Neuronal stem cell (in vitro differentiated cells): ENCODE measurements at regions not wholly inside any gene's neighbourhood (a gene's known extent, or its start where the extent isn't known, plus 50 kb on each side); places are given as distances from the start of the nearest gene placed in this dataset.
A peak's percentile ranks its signal among the peaks of the same experiment; 100 is the strongest.

Source experiments
- DNase-seq: peaks from one replicate; pipeline ENCODE4 v3.0.0-alpha.2; 2013; ENCODE audit warnings: low spot score
- H2AFZ ChIP-seq: one replicate; pipeline ENCODE4 v1.6.1; 2013; ENCODE audit warnings: mild to moderate bottlenecking, low read length, inconsistent platforms
- H2AK5ac ChIP-seq: 2 replicates; pipeline ENCODE4 v1.6.1; 2013; ENCODE audit warnings: low read depth, mild to moderate bottlenecking, inconsistent platforms, low read length, moderate library complexity, mixed read lengths
- H2BK120ac ChIP-seq: 2 replicates; pipeline ENCODE4 v1.6.1; 2013; ENCODE audit warnings: low read depth, mild to moderate bottlenecking, inconsistent platforms, low read length, moderate library complexity, mixed read lengths
- H2BK12ac ChIP-seq: one replicate; pipeline ENCODE4 v1.6.1; 2013; ENCODE audit warnings: low read length, inconsistent platforms
- H2BK15ac ChIP-seq: 2 replicates; pipeline ENCODE4 v1.6.1; 2013; ENCODE audit warnings: mild to moderate bottlenecking, low read length, inconsistent platforms, mixed read lengths
- H2BK5ac ChIP-seq: one replicate; pipeline ENCODE4 v1.6.1; 2013; ENCODE audit warnings: inconsistent platforms, mild to moderate bottlenecking, low read length, moderate library complexity
- H3K14ac ChIP-seq: one replicate; pipeline ENCODE4 v1.6.1; 2013; ENCODE audit warnings: low read length, inconsistent platforms
- H3K18ac ChIP-seq: 2 replicates; pipeline ENCODE4 v1.6.1; 2013; ENCODE audit warnings: low read length, inconsistent platforms
- H3K23ac ChIP-seq: 2 replicates; pipeline ENCODE4 v1.6.1; 2013; ENCODE audit warnings: low read depth, mild to moderate bottlenecking, mixed read lengths, low read length, inconsistent platforms; ENCODE audit not compliant: poor library complexity
- H3K27ac ChIP-seq: replicated peaks from 3 replicates; pipeline ENCODE4 v1.5.1; 2013; ENCODE audit warnings: low read length, inconsistent platforms
- H3K27me3 ChIP-seq, 3 experiments: 2 replicates each; pipeline ENCODE4 v1.6.1; 2013; ENCODE audit warnings: low read length in 3 of 3, mild to moderate bottlenecking in 2 of 3, inconsistent platforms in 1 of 3, low read depth in 1 of 3, mixed read lengths in 1 of 3, moderate library complexity in 1 of 3; ENCODE audit not compliant: control insufficient read depth in 3 of 3, insufficient read depth in 3 of 3
- H3K36me3 ChIP-seq, 2 donors: replicated peaks in 1 of 2; 2 replicates each; pipeline ENCODE4 v1.6.1; 2013; ENCODE audit warnings: low read length in 2 of 2; ENCODE audit not compliant: control insufficient read depth in 2 of 2, insufficient read depth in 2 of 2
- H3K4ac ChIP-seq: 2 replicates; pipeline ENCODE4 v1.6.1; 2013; ENCODE audit warnings: inconsistent platforms, mild to moderate bottlenecking, low read length, moderate library complexity
- H3K4me1 ChIP-seq, 2 donors: 1 replicate in 1 of 2; 2 replicates in 1 of 2; pipeline ENCODE4 v1.6.1; 2013; ENCODE audit warnings: low read length in 2 of 2, low read depth in 1 of 2; ENCODE audit not compliant: control insufficient read depth in 2 of 2, insufficient read depth in 1 of 2
- H3K4me2 ChIP-seq: one replicate; pipeline ENCODE4 v1.6.1; 2013; ENCODE audit warnings: mild to moderate bottlenecking, low read length, inconsistent platforms; ENCODE audit not compliant: insufficient read depth, poor library complexity, severe bottlenecking
- H3K4me3 ChIP-seq, 2 donors: 2 replicates each; pipeline ENCODE4 v1.5.1; 2013; ENCODE audit warnings: low read length in 2 of 2, mild to moderate bottlenecking in 2 of 2, inconsistent platforms in 1 of 2, moderate library complexity in 1 of 2
- H3K79me1 ChIP-seq: one replicate; pipeline ENCODE4 v1.6.1; 2013; ENCODE audit warnings: low read depth, mild to moderate bottlenecking, inconsistent platforms, low read length, moderate library complexity
- H3K9ac ChIP-seq: one replicate; pipeline ENCODE4 v1.6.1; 2013; ENCODE audit warnings: mild to moderate bottlenecking, low read depth, low read length, inconsistent platforms; ENCODE audit not compliant: poor library complexity
- H3K9me3 ChIP-seq, 2 donors: replicated peaks in 1 of 2; 2 replicates each; pipeline versions ENCODE3 to v1.6.1; 2013; ENCODE audit warnings: low read length in 2 of 2, mild to moderate bottlenecking in 2 of 2, inconsistent platforms in 1 of 2, low read depth in 1 of 2, mixed read lengths in 1 of 2, moderate library complexity in 1 of 2; ENCODE audit not compliant: control insufficient read depth in 2 of 2, insufficient read depth in 1 of 2
- H4K8ac ChIP-seq: one replicate; pipeline ENCODE4 v1.6.1; 2013; ENCODE audit warnings: low read depth, mild to moderate bottlenecking, inconsistent platforms, low read length, moderate library complexity
- H4K91ac ChIP-seq: one replicate; pipeline ENCODE4 v1.6.1; 2013; ENCODE audit warnings: low read length, low read depth, mild to moderate bottlenecking, inconsistent platforms; ENCODE audit not compliant: poor library complexity
- WGBS, 2 donors: extraction: QIAGEN DNeasy Blood & Tissue Kit; methylation state at CpG; one replicate each; pipeline ENCODE4 v1.1.7; 2013; ENCODE audit warnings: missing lambda C conversion rate in 2 of 2, mixed read lengths in 1 of 2; ENCODE audit not compliant: insufficient read length in 2 of 2, insufficient replicate concordance in 1 of 2; ENCODE audit errors: extremely low coverage in 2 of 2; 5-methylcytosine and 5-hydroxymethylcytosine counted together

DNA sequence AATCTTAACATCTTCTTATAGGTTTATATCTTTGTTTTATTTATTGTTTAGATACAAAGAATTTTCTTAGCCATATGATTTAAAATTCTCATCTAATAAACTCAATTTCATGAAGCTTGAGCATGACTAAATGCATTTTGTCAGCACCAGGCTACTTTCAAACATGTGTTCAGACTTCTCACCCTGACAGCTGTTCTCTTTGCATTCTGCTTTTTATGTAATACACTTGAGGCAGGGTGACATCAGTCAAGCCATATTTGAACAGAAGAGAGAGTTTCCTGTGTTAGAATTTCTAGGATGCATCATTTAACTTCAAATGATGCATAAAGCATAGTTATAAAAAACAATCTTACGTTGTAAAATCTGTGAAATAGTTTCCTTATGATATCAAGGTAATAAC, 1295.1 kb upstream of the PCDH20 start:
- H3K14ac ChIP-seq = no peak overlapping the region
- no peak overlapping the region for H2BK15ac ChIP-seq
- no peak overlapping the region for H2AFZ ChIP-seq
- H3K9ac ChIP-seq = no peak overlapping the region
- no peak overlapping the region for H3K4ac ChIP-seq
- H2AK5ac ChIP-seq = no peak overlapping the region
- no peak overlapping the region for H2BK120ac ChIP-seq
- H3K27ac ChIP-seq = no peak overlapping the region
- H3K4me1 ChIP-seq = peaks cover 0 to 4% of the 10 kb centered on the region in 2 donors
- no peak overlapping the region for H3K18ac ChIP-seq
- H3K23ac ChIP-seq = no peak overlapping the region
- no CpG with 5 or more reads among the region's 1 CpG for WGBS, 2 donors
- no peak overlapping the region for H4K91ac ChIP-seq
- H3K27me3 ChIP-seq = no peaks in the 10 kb centered on the region
- no peak overlapping the region for H3K4me2 ChIP-seq
- no peak overlapping the region for H3K4me3 ChIP-seq
- no peaks in the 10 kb centered on the region for H3K9me3 ChIP-seq
- no peak for DNase-seq
- H3K36me3 ChIP-seq = no peaks in the 10 kb centered on the region
- no peak overlapping the region for H4K8ac ChIP-seq
- H3K79me1 ChIP-seq = no peaks in the 10 kb centered on the region
- no peak overlapping the region for H2BK5ac ChIP-seq
- H2BK12ac ChIP-seq = no peak overlapping the region

DNA sequence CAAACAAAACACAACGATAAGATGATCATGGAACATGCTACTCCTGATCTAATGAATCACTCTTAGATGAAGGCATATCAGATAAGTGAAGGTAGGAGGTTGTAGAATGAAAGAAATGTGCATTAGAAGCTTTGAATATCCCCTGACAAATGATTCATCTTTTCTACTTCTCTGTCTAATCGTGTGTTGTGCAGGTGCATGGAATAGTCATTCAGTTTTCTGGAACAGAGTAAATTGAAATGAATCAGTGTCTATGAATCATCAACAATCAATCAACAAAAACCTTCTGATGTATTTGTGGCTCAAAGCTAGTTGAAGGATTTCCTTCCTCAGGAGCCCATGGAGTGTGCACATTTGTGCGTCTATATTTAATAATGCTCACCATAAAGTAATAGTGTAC, 1290.4 kb upstream of the PCDH20 start:
- Histone ChIP-seq H3K9ac (no peak overlapping the region), H3K4ac (no peak overlapping the region), H2AFZ (no peak overlapping the region), H4K8ac (no peak overlapping the region), H3K18ac (no peak overlapping the region), H2AK5ac (no peak overlapping the region), H3K9me3 (no peaks in the 10 kb centered on the region), H3K27ac (no peak overlapping the region), H2BK120ac (no peak overlapping the region), H2BK5ac (no peak overlapping the region), H3K4me1 (no peaks in the 10 kb centered on the region), H2BK12ac (no peak overlapping the region), H4K91ac (no peak overlapping the region), H3K4me2 (no peak overlapping the region), H3K4me3 (no peak overlapping the region), H3K36me3 (no peaks in the 10 kb centered on the region), H3K27me3 (no peaks in the 10 kb centered on the region), H2BK15ac (no peak overlapping the region), H3K79me1 (no peaks in the 10 kb centered on the region), H3K14ac (no peak overlapping the region), H3K23ac (no peak overlapping the region)
- DNase-seq = no peak
- WGBS, 2 donors = no CpG with 5 or more reads among the region's 3 CpGs

DNA sequence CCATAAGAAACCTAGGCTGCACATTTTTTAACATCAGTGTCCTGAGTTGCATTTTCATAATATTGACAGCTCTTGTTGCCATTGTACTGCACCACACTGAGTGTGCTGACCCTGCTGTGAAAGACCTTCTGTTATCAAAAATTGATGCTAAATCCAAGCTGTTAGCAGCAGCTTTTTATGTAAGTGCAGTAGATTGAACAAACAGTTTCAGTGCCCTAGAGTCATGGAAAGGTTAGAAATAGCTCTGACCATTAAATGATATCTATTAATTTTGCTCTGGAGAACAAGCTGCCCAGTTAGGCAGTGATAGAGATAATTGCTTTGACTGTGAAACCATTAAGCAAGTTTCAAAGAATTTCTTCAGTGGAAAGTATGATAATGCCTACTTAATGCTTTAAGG, 1289.2 kb upstream of the PCDH20 start:
- Histone ChIP-seq H2BK12ac (no peak overlapping the region), H4K8ac (no peak overlapping the region), H2AK5ac (no peak overlapping the region), H3K4me1 (no peaks in the 10 kb centered on the region), H3K18ac (no peak overlapping the region), H3K27me3 (no peaks in the 10 kb centered on the region), H3K36me3 (no peaks in the 10 kb centered on the region), H2BK5ac (no peak overlapping the region), H3K27ac (no peak overlapping the region), H3K79me1 (no peaks in the 10 kb centered on the region), H3K9me3 (no peaks in the 10 kb centered on the region), H2AFZ (peak overlapping the region; percentile 50), H4K91ac (no peak overlapping the region), H2BK120ac (no peak overlapping the region), H3K4me3 (no peak overlapping the region), H2BK15ac (no peak overlapping the region), H3K23ac (no peak overlapping the region), H3K4ac (no peak overlapping the region), H3K4me2 (no peak overlapping the region), H3K9ac (no peak overlapping the region), H3K14ac (no peak overlapping the region)
- DNase-seq = no peak

DNA sequence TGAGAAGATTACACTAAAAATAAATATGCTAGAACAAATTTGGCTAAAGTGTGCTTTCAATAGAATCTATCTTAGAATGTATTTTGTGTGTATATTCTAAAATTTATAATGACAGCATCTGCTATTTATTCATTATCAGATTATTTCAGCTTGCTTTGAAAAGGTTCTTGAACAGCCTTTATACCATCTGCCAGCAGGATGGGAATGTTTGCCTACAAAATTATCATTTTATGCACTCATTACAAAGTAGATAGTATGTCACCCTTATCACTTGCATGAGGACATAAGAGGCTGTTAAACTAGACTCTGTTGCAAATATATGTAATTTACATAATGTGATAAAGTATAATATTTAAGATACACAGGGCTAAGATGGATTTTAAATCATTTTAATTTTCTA, 1286.9 kb upstream of the PCDH20 start:
- Histone ChIP-seq H4K91ac (no peak overlapping the region), H3K27me3 (no peaks in the 10 kb centered on the region), H3K4ac (no peak overlapping the region), H3K14ac (no peak overlapping the region), H3K18ac (no peak overlapping the region), H3K27ac (no peak overlapping the region), H2AFZ (no peak overlapping the region), H2BK12ac (no peak overlapping the region), H4K8ac (no peak overlapping the region), H3K4me3 (no peak overlapping the region), H2AK5ac (no peak overlapping the region), H3K4me2 (no peak overlapping the region), H2BK15ac (no peak overlapping the region), H3K9me3 (no peaks in the 10 kb centered on the region), H3K4me1 (no peaks in the 10 kb centered on the region), H3K79me1 (no peaks in the 10 kb centered on the region), H2BK120ac (no peak overlapping the region), H3K23ac (no peak overlapping the region), H3K36me3 (no peaks in the 10 kb centered on the region), H2BK5ac (no peak overlapping the region), H3K9ac (no peak overlapping the region)
- no peak for DNase-seq
